K562 (cell line): ENCODE measurements at regions not wholly inside any gene's neighbourhood (a gene's known extent, or its start where the extent isn't known, plus 50 kb on each side); places are given as distances from the start of the nearest gene placed in this dataset.

ENCODE experiments used
- ATAC-seq: fragments of 200-7000 bp; cut with Tn5 transposase; 3 replicates; pipeline ENCODE4 v1.9.1; 2020; ENCODE audit warnings: moderate library complexity
- BruUV-seq: library from RNA; stranded (reverse); fragments of 400-500 nt; replicated peaks from 2 replicates; lab custom pipeline; 2021; lab: Mats Ljungman, UMichigan
- CTCF ChIA-PET: fragments of 300-600 bp; formaldehyde crosslinking; extraction: SDS; loops from one replicate; lab custom pipeline; 2021; ENCODE audit warnings: low intra/inter-chr PET ratio; lab: Yijun Ruan, JAX
- POLR2A ChIA-PET: fragments of 300-600, 350-650 bp; sonication (Branson Sonifier 250); formaldehyde crosslinking; extraction: SDS; loops from one replicate; lab custom pipeline; 2021; ENCODE audit warnings: antibody characterized with exemption, inconsistent platforms; lab: Yijun Ruan, JAX
- DNase-seq, 4 experiments: peaks; one replicate each; pipeline versions ENCODE4 v3.0.0 to v3.0.0-alpha.2; 2011 to 2018; ENCODE audit warnings: low spot score in 3 of 4, mixed read lengths in 3 of 4; ENCODE audit errors: extremely low read depth in 1 of 4
- FAIRE-seq: peaks from 2 replicates; lab custom pipeline; 2011; peaks lifted over from hg19 to GRCh38; lab: Jason Lieb, UNC
- H2AFZ ChIP-seq: 2 replicates; pipeline ENCODE4 v1.6.0; 2011; ENCODE audit warnings: low read depth, low read length, control low read depth, inconsistent platforms
- H3K27ac ChIP-seq: fragments of 200-600 bp; 3 replicates; pipeline ENCODE4 v1.8.0; 2011; ENCODE audit warnings: low read depth, mild to moderate bottlenecking, control low read depth, inconsistent platforms, low read length, moderate library complexity, mixed read lengths; ENCODE audit errors: extremely low read depth
- H3K27me3 ChIP-seq, 2 experiments: fragments of 300-600 bp in 1 of 2; 2 replicates in 1 of 2; 3 replicates in 1 of 2; pipeline versions ENCODE4 v1.6.0 to v1.8.0; 2011; ENCODE audit warnings: inconsistent platforms in 2 of 2, low read length in 2 of 2, mild to moderate bottlenecking in 1 of 2, mixed read lengths in 1 of 2, moderate library complexity in 1 of 2; ENCODE audit not compliant: control insufficient read depth in 2 of 2, insufficient read depth in 2 of 2
- H3K36me3 ChIP-seq: fragments of 300-600 bp; 3 replicates; pipeline ENCODE4 v1.8.0; 2011; ENCODE audit warnings: mild to moderate bottlenecking, low read length, inconsistent platforms; ENCODE audit not compliant: control insufficient read depth, insufficient read depth
- H3K4me1 ChIP-seq, 2 experiments: fragments of 200-600 bp in 1 of 2; replicated peaks in 1 of 2; 2 replicates in 1 of 2; 3 replicates in 1 of 2; pipeline versions ENCODE4 v1.5.1 to v1.8.0; 2011; ENCODE audit warnings: inconsistent platforms in 2 of 2, low read length in 2 of 2, mild to moderate bottlenecking in 1 of 2, mixed read lengths in 1 of 2, moderate library complexity in 1 of 2; ENCODE audit not compliant: control insufficient read depth in 2 of 2, insufficient read depth in 2 of 2
- H3K4me2 ChIP-seq: 2 replicates; pipeline ENCODE4 v1.6.1; 2011; ENCODE audit warnings: low read length, control low read depth, inconsistent platforms, mixed read lengths; ENCODE audit not compliant: insufficient read depth
- H3K4me3 ChIP-seq: fragments of 200-600 bp; sonication (generic), shearing (Covaris generic); 2 replicates; pipeline ENCODE4 v1.5.1; 2016; ENCODE audit warnings: control low read depth, inconsistent platforms
- H3K79me2 ChIP-seq: fragments of 200-600 bp; 3 replicates; pipeline ENCODE4 v1.8.0; 2011; ENCODE audit warnings: low read length, inconsistent platforms; ENCODE audit not compliant: control insufficient read depth, insufficient read depth
- H3K9ac ChIP-seq, 2 experiments: 2 replicates each; pipeline versions ENCODE4 v1.6.0 to v1.6.1; 2011; ENCODE audit warnings: low read depth in 2 of 2, low read length in 2 of 2, control low read depth in 1 of 2, inconsistent platforms in 1 of 2, mild to moderate bottlenecking in 1 of 2, mixed read lengths in 1 of 2; ENCODE audit not compliant: insufficient read depth in 1 of 2
- H3K9me1 ChIP-seq: one replicate; pipeline ENCODE4 v1.6.0; 2011; ENCODE audit warnings: inconsistent platforms, mild to moderate bottlenecking, low read length, moderate library complexity; ENCODE audit not compliant: control insufficient read depth, insufficient read depth
- H3K9me3 ChIP-seq: replicated peaks from 2 replicates; pipeline ENCODE4 v1.5.1; 2011; ENCODE audit warnings: low read depth, low read length, inconsistent platforms; ENCODE audit not compliant: control insufficient read depth, insufficient read depth
- H4K20me1 ChIP-seq: replicated peaks from 2 replicates; pipeline ENCODE4 v1.6.1; 2011; ENCODE audit warnings: low read length, inconsistent platforms, mixed read lengths; ENCODE audit not compliant: control insufficient read depth, insufficient read depth
- BCOR ChIP-seq: fragments of 450-650 bp; IDR thresholded peaks from 2 replicates; pipeline ENCODE4 v1.6.1; 2016
- BMI1 ChIP-seq: fragments of 150-350 bp; IDR thresholded peaks from 2 replicates; pipeline ENCODE4 v1.6.1; 2014; ENCODE audit warnings: low read length
- CAMTA2 ChIP-seq: fragments of 250-450 bp; sonication (Bioruptor Pico); conservative IDR thresholded peaks from 2 replicates; pipeline ENCODE4 v1.5.1; 2022
- RBM22 ChIP-seq: fragments of 200-400 bp; formaldehyde crosslinking; IDR thresholded peaks from 2 replicates; pipeline ENCODE4 v1.6.1; 2018; ENCODE audit warnings: low read length, low read depth; ENCODE audit not compliant: poor library complexity, severe bottlenecking
- RNF2 ChIP-seq: sonication (generic); IDR thresholded peaks from 2 replicates; pipeline ENCODE4 v1.6.1; 2016
- STAG1 ChIP-seq: sonication (generic); formaldehyde crosslinking; IDR thresholded peaks from 2 replicates; pipeline ENCODE4 v1.5.0; 2020; ENCODE audit warnings: missing genetic modification reagents, borderline replicate concordance
- SUPT5H ChIP-seq: fragments of 450-650 bp; IDR thresholded peaks from 2 replicates; pipeline ENCODE4 v1.6.1; 2016
- TCF7L2 ChIP-seq: fragments of 150-350 bp; IDR thresholded peaks from 2 replicates; pipeline ENCODE4 v1.6.1; 2016; ENCODE audit warnings: low read depth, mild to moderate bottlenecking, low read length, moderate library complexity
- TOE1 ChIP-seq, 2 experiments: fragments of 450-650 bp in 1 of 2; sonication (generic) in 1 of 2; formaldehyde crosslinking in 1 of 2; IDR thresholded peaks; 2 replicates each; pipeline versions ENCODE4 v1.7.1 to v1.8.0; 2016 to 2022; ENCODE audit warnings: borderline replicate concordance in 2 of 2, mild to moderate bottlenecking in 2 of 2, antibody characterized with exemption in 1 of 2, inconsistent platforms in 1 of 2, low read depth in 1 of 2, missing genetic modification reagents in 1 of 2, moderate library complexity in 1 of 2
- TSC22D4 ChIP-seq: fragments of 450-650 bp; IDR thresholded peaks from 2 replicates; pipeline ENCODE4 v1.6.1; 2016; ENCODE audit warnings: missing genetic modification characterization, missing biosample characterization, control low read depth
- U2AF1 ChIP-seq: fragments of 200-400 bp; formaldehyde crosslinking; optimal IDR thresholded peaks from 2 replicates; pipeline ENCODE3; 2017; ENCODE audit warnings: mild to moderate bottlenecking, low read depth, low read length, moderate library complexity
- ZNF311 ChIP-seq: fragments of 250-450 bp; sonication (Bioruptor Pico); IDR thresholded peaks from 2 replicates; pipeline ENCODE4 v1.4.0; 2020; ENCODE audit warnings: mild to moderate bottlenecking, moderate library complexity
- WGBS: fragments of 100-300 bp; shearing (Covaris generic); methylation state at CpG from one replicate; pipeline ENCODE4 v1.1.6; 2016; ENCODE audit warnings: low coverage, mixed read lengths; ENCODE audit not compliant: insufficient coverage; ENCODE audit errors: missing lambda C conversion rate; 5-methylcytosine and 5-hydroxymethylcytosine counted together
- in situ Hi-C: fragments of 300-500 bp; cut with MboI; formaldehyde crosslinking; loops from 4 replicates; pipeline ENCODE4 v1.15.0; 2018; ENCODE audit warnings: inconsistent platforms, mixed read lengths
- intact Hi-C: fragments of 100-400 bp; cut with micrococcal nuclease; formaldehyde crosslinking; loops from 2 replicates; pipeline ENCODE4 v1.14.2; 2022
- TF ChIP-seq, protein P1 (sequence below): fragments of 450-650 bp; formaldehyde crosslinking; IDR thresholded peaks from 2 replicates; pipeline ENCODE4 v1.4.0; 2022; ENCODE audit warnings: missing genetic modification characterization

DNA sequence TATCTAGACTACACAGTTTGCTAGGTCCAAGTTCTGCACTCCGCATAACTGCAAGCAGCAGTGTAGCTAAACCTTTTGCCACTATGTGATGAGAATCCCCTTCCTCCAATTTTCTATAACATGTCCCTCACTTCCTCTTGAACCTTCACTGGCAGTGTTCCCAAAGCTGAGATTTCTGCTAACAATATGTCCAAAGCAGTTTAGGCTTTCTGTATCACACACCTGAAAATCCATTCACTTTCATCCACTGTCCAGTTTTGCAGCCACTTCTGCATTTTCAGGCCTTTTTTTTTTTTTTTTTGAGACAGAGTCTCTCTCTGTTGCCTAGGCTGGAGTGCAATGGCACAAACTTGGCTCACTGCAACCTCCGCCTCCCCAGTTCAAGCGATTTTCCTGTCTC lies 111.1 kb downstream of the GADD45G start (continued):
- TF ChIP-seq CAMTA2 (CRISPR knock-in tag), result no peak

DNA sequence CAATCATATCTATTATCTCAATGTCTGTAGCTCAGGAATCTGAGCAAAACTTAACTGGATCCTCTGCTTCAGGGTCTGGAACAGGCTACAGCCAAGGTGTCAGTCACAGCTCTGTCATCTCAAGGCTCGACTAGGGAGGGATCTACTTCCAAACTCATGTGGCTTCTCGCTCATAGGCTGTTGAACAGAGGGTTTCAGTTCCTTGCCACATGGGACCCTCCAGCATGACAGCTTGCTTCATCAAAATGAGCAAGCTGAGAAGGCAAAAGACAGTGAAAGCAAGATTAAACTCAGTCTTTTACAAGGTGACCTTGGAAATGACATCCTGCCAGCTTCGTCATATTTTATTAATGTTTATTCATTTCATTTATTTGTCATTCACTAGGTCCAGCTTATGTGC lies 111.7 kb downstream of the GADD45G start:
- intact Hi-C loops, result no loop called here
- Histone ChIP-seq H3K4me2 (no peak overlapping the region), H3K9ac (no peak overlapping the region), H3K4me1 (no peaks in the 10 kb centered on the region), H3K9me1 (no peaks in the 10 kb centered on the region), H3K4me3 (no peak overlapping the region), H2AFZ (no peak overlapping the region), H4K20me1 (no peaks in the 10 kb centered on the region), H3K27ac (no peak overlapping the region), H3K9me3 (no peaks in the 10 kb centered on the region), H3K36me3 (no peaks in the 10 kb centered on the region), H3K27me3 (no peaks in the 10 kb centered on the region; a peak in 1 of 5 replicates), H3K79me2 (no peaks in the 10 kb centered on the region)
- ChIA-PET POLR2A (no interaction called here), CTCF (interaction anchor here (0.7 kb wide), 1 partner anchor 315 kb away, joined by 4 read pairs; no protein-coding TSS in a partner anchor)
- in situ Hi-C loops, result no loop called here
- DNase-seq, result no peak
- ATAC-seq, result no peak
- 0% methylated on average over 3 of the region's 3 CpGs for WGBS
- no peak for FAIRE-seq
- no TSS peak for BruUV-seq
- TF ChIP-seq RBM22 (no peak), BCOR (no peak), U2AF1 (no peak), ZNF311 (CRISPR knock-in tag) (no peak), TCF7L2 (no peak), STAG1 (no peak), SUPT5H (no peak), BMI1 (no peak), RNF2 (no peak), TOE1 (IDR thresholded peaks at IDR 0.05; ENCODE audit: borderline replicate concordance) (no peak), TOE1 (CRISPR knock-in tag; IDR thresholded peaks at IDR 0.05; ENCODE audit: borderline replicate concordance, low read depth) (no peak), TSC22D4 (tag) (no peak)
- TF ChIP-seq, protein P1, sequence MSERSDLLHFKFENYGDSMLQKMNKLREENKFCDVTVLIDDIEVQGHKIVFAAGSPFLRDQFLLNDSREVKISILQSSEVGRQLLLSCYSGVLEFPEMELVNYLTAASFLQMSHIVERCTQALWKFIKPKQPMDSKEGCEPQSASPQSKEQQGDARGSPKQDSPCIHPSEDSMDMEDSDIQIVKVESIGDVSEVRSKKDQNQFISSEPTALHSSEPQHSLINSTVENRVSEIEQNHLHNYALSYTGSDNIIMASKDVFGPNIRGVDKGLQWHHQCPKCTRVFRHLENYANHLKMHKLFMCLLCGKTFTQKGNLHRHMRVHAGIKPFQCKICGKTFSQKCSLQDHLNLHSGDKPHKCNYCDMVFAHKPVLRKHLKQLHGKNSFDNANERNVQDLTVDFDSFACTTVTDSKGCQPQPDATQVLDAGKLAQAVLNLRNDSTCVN, result no peak
